Prostate gland (tissue), 2 donors: ENCODE measurements at regions not wholly inside any gene's neighbourhood (a gene's known extent, or its start where the extent isn't known, plus 50 kb on each side); places are given as distances from the start of the nearest gene placed in this dataset.

Source experiments
- CTCF ChIP-seq, 4 experiments: fragments of 200-600 bp in 2 of 4; fragments of 450-650 bp in 2 of 4; sonication (generic) in 2 of 4; IDR thresholded peaks; 1 replicate in 3 of 4; 2 replicates in 1 of 4; pipeline ENCODE4 v1.5.1; 2016 to 2019; ENCODE audit warnings: antibody characterized with exemption in 4 of 4, mild to moderate bottlenecking in 2 of 4, moderate library complexity in 2 of 4
- POLR2A ChIP-seq: fragments of 450-650 bp; IDR thresholded peaks from one replicate; pipeline ENCODE4 v1.6.1; 2016; ENCODE audit warnings: antibody characterized with exemption, mild to moderate bottlenecking
- POLR2AphosphoS5 ChIP-seq: sonication (generic); formaldehyde crosslinking; IDR thresholded peaks from one replicate; pipeline ENCODE4 v1.6.1; 2017; ENCODE audit warnings: antibody characterized with exemption

DNA sequence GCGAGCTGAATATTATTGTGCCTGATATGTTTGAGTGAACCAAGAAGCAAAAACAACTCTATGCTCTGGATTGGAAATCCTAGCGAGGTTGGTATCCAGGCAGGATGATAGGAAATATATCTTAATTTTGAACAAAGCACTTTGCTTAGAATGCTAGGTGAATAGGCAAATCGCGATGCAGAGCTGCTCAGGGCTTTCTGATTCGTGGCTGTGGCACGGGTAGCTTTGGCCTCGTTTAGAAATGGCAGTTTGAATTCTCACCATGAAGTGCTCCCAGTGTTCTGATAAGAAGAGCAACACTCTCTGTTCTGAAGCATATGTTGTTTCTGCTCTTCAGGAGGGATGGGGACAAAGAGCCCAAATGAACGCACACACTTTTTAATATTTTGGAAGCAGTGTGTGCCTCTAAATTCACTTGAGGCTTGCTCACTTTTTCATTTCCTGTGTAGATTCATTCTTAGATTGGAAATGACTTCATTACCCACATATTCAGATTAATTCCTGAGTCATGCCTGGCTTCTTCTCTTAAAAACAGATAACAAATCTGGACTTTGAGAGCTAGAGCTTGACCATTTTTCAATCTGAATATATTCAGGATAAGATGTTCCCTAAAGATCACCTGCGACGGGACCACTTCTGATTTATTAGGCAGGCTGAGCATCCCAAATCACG, 200.9 kb downstream of the RPAP3 start:
- no peak for TF ChIP-seq CTCF (IDR thresholded peaks at IDR 0.05)
- no peak for TF ChIP-seq POLR2AphosphoS5
- TF ChIP-seq POLR2A, result no peak
